HG02938 (cell line): ENCODE measurements at regions not wholly inside any gene's neighbourhood (a gene's known extent, or its start where the extent isn't known, plus 50 kb on each side); places are given as distances from the start of the nearest gene placed in this dataset.
A peak's percentile ranks its signal among the peaks of the same experiment; 100 is the strongest.
"Not testable (repeated sequence)": the region's sequence is repeated elsewhere in the genome, so short reads cannot be mapped to it uniquely, and the experiment has no call there.

Experiments
- ATAC-seq: cut with Tn5 transposase; IDR thresholded peaks from one replicate; pipeline ENCODE4 v1.9.1; 2021; ENCODE audit warnings: mild to moderate bottlenecking, moderate library complexity; ENCODE audit not compliant: unreplicated experiment

DNA sequence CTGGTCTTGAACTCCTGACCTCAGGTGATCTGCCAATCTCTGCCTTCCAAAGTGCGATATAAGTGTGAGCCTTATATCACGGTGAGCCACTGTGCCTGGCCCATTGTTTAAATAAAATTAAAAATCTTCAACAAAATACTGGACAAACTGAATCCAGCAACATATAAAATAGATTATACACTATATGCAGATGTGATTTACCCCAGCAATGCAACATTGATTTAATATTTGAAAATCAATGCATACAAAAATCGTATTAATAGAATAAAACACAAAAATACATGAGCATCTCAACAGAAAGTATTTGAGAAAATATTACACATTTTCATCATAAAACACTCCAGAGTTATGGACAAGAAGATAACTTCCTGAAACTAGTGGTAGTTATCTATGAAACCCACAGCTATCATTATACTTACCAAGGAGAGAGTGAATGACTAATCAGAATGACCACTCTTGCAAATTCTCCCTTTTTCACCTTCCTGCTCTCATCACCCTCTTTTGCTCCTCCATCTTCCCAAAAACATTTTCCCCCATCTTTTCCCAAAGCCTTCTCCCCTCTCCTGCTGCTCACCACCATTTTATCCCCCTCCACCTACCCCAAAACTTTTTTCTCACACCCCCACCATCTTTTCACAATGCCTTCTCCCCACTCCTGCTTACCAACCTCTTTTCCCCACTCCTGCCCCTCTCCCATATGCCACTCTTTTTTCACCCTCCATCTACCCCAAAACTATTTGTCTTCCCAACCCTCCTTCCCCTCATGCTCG, 122.1 kb upstream of the VPREB1 start:
- no peak for ATAC-seq

DNA sequence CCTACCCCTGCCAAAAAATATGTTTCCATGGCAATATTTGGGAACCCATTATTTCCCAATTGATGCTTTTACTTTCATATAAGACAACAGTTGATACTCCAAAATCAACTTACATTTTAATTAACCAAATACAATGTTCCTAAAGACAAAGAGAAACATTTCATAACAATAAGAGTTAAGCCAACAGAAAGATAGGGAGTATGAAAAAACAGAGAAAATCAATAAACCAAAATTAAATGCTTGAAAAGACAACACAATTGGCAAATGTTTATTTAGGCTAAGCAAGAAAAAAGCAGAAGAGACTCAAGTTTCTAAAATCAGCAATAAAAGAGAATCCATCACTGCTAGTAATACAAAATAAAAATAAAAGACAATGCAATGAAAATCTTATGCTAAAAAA, 123.1 kb upstream of the VPREB1 start:
- ATAC-seq: no peak

DNA sequence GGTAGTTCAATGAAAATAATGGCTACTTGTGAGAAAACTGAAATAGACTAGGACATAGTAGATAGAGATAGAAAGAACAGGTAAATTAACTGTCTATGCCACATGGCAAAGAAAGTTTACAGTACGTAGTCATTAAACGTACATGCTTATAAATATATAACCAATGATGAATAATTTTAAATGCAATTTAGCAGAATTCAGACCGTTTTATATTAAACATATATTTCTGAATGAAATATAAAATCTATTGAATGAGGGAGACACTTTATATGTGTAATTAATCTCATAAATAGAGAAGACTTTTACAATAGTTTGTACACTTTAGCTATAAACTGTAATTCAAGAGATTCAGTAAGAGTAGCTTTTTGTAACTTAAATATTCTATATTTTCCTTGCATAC, 124.4 kb upstream of the VPREB1 start:
- no peak for ATAC-seq

DNA sequence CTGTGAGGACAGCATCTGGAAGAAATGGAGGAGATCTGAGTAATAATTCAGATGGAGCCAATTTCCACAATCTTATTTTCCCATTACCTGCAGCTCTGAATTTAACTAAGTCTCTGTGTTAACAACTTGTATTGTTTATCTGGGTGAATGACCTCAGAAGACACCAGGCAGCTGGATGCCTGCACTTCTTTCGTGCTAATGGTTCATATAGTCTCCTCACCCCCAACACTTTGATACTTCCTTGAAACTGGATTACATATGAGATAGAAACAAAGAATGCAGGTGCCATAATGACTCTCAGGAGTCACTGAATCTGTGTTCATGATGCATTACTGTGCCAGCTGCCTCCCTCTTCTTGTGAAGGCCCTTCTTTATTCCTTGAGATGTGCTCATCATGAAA, 125.6 kb upstream of the VPREB1 start:
- ATAC-seq: no peak

DNA sequence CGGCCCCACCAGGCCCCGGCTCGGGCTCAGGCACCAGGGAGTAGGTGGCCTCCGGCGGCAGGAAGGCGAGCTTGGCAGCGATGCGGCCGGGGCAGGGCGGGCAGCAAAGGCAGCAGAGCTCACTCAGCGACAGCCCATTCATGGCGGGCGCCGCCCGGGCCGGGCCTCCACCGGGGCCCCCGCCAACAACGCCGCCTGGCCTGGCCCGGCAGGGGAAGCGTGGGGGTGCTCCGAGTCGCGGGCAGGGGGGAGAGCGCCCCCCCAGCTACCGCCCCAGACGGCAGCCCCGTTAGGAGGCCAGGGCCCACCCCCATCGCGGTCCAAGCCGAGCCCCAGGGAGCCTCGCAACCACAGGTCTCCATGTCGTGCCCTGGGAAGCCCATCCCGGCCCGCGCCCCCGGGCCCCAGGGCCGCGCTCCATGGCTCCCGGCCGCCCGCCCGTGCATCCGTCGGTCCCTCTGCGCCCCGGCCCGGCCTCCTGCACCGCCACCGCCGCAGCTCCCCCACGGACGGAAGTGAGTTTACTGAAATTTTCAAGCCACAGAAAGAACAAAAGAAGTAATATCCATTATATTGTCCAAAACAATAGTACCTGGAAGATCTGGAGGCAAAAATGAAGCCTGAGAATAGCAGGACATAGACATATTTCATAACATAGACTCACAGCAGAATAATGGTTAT, 126.6 kb upstream of the VPREB1 start:
- not testable (repeated sequence) for ATAC-seq

DNA sequence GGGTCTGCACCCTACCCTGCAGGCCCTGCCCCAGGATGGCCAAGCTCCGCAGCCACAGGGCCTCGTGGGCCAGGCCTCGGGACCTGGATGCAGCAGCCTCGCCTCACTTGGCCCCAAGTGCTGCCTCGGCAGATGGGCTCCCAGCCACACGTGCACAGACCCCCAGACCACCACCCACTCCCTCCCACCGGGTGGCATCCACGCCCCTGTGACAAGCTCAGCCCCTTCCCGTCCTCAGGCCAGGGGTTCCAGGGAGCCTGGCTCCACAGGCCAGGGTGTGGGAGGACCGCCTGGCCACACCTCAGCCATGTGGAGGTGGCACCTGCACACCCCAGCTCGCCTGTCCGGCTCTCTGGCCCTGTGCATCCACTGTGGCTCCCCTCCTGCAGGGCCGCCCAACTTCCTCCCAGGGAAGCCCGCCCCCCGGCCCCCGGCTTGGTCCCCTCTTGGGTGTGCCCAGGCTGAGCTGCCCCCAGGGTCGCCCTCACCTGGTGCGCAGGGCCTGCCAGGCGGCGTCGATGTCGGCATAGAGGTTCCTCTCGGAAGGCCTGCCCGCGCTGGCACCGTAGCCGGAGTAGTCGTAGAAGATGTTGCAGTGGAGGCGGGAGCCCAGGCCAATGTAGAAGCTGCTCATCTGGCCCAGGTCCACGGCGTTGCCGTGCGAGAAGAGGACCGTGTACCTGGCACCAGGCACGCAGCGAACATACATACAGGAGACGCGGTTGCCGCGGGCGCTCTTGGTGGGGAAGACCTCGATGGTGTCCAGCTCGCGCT, 127.4 kb upstream of the VPREB1 start:
- not testable (repeated sequence) for ATAC-seq

DNA sequence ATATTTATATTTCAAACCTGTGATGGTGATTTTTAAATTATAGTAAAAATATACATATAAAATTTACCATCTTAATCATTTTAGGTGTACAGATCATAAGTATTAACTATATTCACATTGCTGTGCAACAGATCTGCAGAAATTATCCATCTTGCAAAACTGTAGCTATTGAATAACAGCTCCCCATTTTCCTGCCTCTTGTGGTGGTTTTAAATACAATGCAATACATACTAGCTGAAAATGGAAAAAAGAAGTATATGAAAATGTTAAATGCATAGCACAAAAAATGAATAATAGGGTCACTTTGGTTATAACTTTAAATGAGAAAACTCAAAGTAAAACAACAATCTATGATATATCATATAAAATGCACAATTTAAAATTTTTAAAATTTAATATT, 130.9 kb upstream of the VPREB1 start:
- ATAC-seq: no peak

DNA sequence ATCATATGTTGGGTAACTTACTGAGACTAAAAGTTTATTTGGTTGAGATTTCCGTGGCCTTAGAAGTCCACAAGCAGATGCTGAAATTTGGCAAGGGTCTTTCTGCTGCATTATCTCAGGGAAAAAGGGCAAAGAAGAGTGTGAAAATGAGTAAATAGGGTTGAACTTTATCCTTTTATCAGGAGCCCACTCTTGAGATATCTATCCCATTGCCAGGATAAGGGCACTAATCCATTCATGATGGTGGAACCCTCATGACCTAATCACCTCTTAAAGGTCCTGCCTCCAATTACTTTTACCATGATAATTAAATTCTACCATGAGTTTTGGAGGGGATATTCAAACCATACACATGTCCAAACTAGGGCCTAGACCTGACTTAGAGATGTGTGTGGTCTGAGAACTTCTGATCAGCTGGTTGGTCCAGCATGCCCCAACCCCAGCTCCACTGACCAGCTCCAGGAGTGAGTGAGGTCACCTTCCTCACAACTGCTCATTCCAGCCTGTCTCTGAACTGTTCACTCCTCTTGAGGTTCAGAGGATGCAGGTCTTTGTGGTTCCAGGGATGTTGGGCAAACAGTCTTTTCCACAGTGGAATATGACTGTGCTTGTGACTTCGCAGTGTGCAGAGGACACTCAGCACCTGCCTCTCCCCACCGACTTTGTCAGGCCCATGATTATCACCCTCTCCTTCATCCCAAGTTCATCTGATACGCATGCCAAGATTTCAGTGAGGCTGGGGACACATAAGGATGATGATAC, 130.1 kb upstream of the TOP3B start:
- no peak for ATAC-seq

DNA sequence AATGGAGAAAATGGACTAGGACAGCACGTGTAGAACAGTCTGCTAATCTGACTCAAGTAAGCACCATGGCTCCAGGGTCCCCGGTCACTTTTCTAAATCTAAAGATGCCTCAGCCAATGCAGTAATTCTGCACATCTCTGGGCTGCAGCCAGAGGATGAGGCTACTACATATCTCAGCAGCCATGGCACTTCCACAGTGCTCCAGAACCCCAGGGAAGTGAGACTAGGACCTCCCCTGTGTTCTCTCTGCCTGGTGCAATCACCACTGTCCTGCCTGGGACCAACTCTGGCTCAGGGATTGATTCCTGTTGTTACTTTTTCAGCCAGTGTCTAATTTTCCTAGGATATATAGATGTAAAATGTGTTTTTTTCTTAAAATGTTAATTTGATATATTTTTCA, 129.4 kb upstream of the TOP3B start:
- ATAC-seq: no peak

DNA sequence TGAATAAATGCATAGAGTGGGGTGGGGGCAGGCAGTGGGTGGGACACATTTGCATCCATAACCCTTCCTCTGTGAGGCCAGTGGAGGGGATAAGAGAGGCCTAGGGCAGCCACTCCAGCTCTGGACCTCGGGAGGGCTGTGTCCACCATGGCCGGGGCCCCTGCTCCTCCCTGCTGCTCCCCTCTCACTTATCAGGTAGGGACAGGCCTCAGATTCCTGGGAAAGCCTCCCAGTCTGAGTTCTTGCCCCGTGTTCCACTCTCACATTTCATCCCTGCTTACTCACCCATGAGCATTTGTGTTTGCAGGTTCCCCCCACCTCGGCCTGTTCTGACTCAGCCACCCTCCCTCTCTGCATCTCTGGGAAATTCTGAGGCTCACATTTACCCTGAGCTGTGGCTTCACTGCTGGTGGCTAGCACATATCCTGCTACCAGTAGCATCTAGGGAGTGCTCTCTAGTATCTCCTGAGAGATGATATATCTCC, 128.7 kb upstream of the TOP3B start:
- ATAC-seq: peak; percentile 57

DNA sequence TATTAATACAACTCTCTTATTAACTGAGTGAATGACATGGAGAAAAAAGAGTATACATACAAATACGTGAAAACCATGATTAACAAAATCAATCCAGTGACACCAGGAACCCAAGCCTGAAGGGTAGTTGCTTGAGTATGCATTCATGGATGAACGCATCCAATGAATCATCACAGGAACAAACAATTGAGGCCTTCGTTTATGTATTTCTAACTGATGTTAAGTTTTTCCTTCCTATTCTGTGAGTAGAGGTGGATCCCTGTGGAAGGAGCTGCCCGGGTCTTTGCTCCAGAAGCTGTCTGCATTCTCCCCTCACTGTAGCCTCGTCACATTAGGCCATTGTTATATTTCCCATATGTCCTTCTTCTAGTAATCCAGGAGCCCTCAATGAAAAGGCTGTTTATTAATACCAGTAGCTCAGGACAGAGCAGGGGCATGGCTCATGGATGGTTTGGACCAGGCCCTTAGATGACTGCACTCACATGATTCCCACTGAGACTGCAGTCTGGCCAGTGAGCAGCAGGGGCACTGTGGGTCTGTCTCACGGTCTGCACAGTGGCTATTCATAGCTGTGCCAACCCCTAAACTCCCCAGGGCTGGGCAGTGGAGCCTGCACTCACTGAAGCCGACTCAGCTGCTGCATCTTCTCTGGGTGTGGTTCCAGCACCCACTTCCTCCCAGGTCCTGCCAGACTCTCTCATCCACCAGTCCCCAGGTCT, 128.1 kb upstream of the TOP3B start:
- peak; percentile 88 for ATAC-seq

DNA sequence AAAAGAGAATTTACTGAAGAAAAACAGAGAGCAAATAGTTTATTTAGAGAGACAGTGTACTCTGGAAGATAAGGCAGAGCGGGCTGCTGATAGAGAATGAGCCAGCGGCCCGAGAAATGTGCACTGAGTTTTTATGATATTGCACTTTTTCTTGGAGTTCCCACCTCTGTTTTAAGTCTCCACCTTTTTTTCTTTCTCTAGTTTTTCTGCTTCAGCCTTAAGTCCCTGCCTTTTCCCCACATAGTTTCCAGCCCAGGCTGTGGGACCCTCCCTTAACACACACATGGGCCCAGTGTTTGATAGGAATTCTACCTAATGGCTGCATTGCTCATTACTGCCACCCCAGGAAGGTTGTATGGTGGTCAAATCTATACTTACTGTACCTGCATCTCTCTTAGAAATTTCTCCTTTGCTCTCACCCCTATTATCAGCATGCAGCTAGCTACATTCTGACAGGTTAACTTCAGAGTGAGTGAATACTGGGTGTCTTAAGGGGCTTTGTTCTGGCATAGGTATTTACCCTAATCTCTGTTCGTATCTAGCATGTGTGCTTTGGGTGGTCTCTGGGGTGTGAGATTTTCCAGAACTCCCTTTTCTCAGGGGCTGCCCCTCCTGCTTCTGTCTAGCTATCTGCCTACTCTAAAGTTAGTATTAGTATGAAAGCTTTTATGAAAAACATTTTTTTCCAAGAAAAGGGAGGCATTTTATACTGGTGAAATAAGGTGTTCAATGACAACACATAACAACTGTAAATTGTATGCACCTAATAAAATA, 127.3 kb upstream of the TOP3B start:
- no peak for ATAC-seq

DNA sequence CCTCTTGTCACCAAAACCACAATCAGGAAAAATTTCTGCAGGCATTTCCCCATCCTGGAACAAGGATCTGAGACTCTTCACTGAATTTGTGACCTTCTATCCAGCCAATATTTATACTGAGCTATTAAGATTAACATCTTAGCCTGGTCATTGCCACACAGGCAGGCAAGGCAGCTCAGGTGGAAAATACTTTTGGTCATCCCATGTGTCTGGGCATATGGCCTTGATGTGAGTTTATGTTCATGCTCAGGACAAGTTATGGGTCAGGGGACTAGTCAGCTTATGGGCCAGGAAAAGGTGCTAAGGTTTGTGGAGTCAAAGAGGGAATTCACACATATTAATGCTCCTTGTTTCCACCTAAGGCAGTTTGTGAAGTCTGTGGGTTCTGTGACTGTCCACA, 124.3 kb upstream of the TOP3B start:
- no peak for ATAC-seq

DNA sequence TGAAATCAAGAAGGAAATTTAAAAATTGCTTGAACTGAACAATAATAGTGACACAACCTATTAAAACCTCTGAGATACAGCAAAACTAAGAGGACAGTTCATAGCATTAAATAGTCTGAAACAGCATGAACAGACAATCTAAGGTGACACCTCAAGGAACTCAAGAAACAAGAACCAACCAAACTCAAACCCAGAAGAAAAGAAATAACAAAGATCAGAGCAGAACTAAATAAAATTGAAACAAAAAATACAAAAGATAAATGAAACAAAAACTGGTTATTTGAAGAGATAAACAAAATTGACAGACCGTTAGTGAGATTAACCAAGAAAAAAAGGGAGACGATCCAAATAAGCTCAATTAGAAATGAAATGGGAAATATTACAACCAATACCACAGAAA, 122.8 kb upstream of the TOP3B start:
- ATAC-seq: no peak

DNA sequence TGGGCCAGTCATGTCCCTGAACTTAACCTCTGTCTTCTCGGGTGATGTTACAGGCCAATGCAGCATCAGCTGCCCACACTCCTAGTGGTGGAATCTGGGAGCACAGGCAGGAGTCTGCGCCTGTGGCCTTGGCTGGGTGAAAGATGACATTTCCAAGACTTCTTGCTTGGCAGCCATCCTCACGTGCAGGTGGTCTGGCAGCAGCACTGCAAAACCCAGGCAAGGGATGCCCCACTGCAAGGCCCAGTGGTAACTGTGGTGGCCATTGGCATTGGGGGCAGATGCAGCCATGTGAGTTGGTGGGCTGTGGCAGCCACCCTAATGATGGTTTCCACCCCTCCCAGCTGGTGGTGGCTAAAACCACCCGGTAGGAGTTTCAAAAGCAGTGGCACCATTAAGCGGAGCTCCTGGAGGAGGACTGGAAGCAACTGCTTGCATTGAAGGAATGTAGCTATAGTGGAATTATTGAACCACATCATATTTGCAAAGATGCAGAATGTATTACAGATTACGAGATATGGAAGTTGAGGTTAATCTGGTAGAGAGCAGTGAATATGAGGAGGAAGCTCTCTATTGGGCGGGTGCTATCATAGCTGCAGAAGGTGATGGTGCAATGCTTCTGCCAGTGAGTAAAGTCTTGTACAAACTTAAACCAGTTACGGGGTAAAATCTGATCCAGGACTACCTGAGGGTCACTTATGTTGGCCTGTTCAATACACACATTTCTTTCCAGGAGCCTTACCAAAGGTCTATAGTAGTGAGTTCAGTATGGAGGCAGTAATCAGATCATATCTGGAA, 120.7 kb upstream of the TOP3B start:
- no peak for ATAC-seq

DNA sequence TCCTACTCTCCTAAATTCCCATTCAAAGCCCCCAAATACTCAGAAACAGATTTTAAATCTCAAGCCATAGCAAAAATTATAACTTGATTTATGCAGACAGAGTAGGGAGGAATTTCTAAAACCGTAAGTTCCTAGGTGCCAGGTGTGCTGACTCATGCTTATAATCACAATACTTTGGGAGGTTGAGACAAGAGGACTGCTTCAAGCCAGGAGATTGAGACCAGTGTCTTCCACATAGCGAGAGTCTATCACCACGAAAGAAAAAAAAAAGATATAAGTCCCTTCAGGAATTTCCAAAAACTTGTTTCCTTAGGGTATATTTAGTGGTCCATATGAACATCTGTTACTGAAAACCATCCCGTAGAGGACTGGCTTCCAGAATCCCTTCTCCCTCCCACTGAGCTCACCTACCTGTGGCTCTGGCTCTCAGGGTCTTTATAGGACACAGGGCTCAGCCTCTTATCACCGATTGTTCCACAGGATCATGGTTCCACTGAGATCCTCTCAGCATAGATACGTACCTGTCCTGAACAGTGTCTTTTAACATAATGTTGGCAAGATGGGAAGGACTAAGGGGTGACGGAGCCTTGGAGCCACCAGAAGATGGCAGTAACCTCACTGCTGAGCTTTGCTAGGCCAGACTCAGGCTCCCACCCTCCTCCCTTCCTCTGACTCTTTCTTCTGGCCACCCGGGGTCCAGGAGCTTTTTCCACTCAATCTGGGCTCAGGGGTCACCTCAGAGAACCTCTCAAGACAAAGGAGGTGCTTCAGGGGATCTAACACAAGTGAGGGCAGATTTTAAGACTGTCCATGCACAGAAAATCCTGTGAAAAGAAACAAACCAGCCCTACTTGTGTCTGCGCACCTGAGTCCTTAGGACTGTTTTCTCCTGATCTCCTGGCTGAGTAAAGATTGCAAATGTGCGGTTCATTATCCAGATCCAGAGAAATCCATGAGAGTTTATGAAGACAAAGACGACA, 117.5 kb upstream of the TOP3B start:
- no peak for ATAC-seq

DNA sequence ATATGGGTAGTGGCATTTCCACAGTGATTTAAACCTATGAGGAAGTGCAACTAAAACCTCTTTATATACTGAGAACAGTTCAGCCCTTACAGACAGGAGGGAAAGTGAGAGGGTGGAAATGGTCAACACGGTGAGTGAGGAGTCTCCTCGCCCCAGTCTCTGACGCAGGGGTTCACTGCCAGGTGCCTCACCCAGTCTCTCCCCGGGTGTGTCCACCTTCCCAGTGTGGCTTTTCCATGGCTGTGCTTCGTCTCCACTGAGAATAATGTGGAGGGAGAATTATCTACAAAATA, 116.6 kb upstream of the TOP3B start:
- peak; percentile 56 for ATAC-seq
